ENCODE measurements at regions not wholly inside any gene's neighbourhood (a gene's known extent, or its start where the extent isn't known, plus 50 kb on each side); places are given as distances from the start of the nearest gene placed in this dataset.
"Not testable (repeated sequence)": the region's sequence is repeated elsewhere in the genome, so short reads cannot be mapped to it uniquely, and the experiment has no call there.

DNA sequence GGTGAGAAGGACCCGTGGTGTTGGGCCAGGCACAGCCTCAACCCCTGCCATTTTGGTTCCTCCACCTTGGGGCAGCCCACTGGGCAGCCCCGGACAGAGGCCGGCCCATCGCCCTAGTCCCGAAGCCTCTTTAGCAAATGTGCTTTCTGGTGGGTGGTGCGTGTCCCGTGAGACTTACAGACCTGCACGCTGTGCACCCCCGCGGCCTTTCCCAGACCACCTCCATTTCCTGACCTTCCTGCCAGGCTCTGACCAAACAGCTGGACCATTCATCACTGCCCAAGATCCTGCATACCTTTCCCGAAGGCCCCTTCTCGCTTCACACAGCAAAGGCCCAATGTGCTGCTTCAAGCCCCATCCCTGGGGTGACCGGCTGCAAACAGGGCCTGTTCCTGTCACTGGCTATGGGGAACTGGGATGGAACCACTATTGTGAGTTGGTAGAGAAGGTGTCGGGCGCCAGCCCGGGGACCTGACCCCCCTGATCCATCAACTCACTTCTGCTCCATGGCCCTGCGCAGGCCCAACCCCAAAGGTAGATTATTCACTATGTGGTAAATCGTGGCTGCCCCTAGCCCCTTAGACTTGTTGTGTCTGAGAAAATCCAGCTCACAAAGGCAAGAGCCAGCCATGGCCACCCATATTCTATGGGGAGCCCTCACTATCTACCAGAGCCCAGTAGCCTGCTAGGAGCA, 341.0 kb downstream of the EIPR1 start:
- DNase-seq (ENCODE audit: low read depth in 2 of 2), result no peak

DNA sequence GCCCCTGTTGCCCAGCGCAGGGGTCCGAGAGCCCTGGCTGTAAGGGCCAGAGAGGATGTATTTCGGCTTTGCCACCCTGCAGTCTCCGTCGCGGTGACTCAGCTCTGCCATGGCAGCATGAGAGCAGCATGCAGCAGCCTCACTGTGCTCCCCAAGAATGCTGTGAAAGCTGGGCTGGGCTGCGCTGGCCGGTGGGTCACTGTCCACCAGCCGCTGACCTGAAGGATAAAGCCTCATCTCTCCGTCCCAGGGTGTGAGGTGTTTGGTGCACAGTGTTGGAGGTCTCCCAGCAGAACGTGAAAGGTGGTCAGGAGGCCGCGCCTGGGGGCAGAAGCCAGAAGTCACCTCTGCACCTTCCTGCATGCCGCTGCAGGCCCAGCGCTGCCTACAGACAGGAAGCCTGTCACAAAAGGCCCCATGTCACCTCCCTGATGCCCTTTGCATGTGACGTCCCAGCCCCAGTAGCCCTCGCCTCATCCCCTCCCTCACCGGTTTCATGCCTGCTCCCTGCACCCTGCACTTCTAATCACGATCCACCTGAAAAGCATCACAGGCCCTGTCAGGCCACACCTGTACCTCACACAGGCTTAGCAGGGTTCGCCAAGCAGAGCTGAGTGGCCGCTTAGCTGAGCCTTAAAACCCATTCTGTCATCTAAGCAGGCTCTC, 342.1 kb downstream of the EIPR1 start:
- no peak for DNase-seq (ENCODE audit: low read depth in 2 of 2)

DNA sequence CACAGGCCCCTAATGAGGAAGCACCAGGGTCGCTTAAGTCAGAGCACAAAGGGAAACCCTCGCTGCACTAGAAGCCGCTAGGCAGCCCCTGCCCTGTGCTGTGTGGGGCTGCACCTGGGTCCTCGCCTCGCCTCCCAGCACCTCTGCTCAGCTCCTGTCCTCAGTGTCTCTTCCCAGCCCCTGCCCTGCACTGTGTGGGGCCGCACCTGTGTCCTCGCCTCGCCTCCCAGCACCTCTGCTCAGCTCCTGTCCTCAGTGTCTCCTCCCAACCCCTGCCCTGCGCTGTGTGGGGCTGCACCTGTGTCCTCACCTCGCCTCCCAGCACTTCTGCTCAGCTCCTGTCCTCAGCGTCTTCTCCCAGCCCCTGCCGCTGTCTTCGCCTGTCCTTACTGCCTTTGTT, 342.8 kb downstream of the EIPR1 start:
- no peak for DNase-seq (ENCODE audit: low read depth in 2 of 2)

DNA sequence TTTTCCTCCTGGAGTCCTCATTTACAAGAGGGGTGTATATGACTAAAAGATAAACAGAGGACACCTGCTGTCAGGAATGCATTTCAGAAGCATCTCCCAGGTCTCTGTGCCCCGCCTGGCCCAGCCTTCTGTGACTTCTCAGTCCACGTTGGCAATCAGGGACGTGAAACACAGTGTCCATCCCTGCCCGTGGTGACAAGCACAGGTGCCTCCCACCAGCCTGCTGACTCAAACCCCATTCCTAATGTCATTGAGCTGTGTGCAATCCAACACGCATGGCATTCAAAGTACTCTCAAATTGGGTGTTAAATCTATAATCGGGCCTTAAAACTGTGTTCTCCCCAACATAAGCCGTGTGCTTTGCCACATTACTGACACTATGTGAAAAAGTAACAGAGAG, 343.2 kb downstream of the EIPR1 start:
- DNase-seq (ENCODE audit: low read depth in 2 of 2), result no peak

DNA sequence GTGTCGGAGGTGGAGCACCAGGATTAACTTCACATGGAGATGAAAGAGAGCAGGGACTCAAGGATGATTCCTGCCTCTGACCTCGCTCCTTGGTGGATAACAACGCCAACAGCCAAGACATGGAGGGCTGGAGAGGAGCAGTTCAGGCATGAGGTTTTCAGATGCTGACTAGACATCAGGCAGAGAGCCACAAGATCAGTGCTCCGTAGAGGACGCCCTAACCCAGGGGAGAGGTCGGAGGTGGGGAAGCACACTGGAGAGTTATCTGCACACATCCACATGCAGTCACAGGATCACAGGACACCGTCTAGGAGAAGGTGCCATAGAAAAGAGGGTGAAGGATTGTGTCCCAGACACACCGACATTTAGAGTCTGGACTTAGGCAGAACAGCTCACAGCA, 344.3 kb downstream of the EIPR1 start:
- no peak for DNase-seq (ENCODE audit: low read depth in 2 of 2)

DNA sequence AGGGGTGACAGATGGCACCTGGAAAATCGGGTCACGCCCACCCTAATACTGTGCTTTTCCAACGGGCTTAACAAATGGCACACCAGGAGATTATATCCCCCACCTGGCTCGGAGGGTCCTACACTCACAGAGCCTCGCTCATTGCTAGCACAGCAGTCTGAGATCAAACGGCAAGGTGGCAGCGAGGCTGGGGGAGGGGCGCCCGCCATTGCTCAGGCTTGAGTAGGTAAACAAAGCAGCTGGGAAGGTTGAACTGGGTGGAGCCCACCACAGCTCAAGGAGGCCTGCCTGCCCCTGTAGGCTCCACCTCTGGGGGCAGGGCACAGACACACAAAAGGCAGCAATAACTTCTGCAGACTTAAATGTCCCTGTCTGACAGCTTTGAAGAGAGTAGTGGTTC, 346.8 kb downstream of the EIPR1 start:
- not testable (repeated sequence) for DNase-seq (ENCODE audit: low read depth in 2 of 2)

DNA sequence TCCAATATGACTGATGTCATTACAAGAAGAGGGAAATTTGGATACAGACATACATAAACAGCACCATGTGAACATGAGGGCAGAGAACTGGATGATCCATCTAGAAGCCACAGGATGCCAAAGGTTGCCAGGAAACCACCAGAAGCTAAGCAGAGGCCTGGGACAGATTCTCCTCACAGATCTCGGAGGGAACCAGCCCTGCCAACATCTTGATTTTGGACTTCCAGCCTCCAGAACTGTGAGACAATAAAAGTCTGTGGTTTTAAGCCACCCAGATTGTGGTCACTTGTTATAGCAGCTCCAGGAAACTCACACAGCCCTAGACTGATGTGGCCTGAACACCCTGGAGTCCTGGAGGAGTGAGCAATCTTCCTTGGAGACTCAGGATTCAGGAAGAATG, 351.6 kb downstream of the EIPR1 start:
- no peak for DNase-seq (ENCODE audit: low read depth in 2 of 2)

DNA sequence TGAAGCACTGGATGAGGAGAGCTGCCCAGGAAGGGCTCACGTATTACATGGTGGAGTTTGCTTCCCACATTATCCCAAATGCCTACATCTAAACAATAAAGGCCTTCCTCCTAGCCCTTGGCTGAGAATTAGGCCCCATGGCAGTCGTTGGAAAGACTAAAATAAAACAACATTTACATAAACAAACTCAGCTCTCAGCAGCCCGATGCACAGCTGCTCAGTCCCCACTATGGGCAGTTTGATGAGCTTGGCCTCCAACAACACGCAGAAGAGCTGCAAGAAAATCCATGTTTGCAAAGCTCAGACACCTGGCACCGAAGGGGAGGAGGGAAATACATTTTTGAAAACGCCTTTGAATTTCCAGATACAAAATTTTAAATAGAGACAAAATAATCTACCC, 352.4 kb downstream of the EIPR1 start:
- no peak for DNase-seq (ENCODE audit: low read depth in 2 of 2)

DNA sequence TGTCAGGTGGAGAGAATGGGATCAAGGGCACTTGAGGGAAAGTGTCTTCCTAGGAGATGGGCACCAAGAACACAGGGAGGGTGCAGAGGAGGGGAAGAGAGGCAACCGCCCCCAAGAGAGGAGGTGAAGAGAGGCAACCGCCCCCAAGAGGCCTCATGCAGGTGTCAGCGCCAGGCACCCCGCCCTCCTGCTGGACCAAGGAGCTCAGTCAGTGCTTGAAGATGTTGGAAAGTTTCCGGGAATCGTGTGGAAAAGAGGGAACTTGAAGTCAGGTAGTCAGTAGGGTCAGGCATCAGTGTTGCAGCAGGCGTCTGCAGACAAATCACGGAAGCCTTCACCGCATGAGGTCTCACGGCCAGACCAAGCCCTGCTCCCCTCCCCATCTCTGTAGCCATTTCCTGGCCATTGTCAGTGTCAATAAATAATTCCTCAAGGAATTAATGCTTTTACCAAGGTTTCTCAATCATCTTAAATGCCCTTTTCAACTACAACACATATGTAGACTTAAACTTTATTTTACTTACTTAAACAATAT, 353.1 kb downstream of the EIPR1 start:
- DNase-seq (ENCODE audit: low read depth in 2 of 2), result no peak

DNA sequence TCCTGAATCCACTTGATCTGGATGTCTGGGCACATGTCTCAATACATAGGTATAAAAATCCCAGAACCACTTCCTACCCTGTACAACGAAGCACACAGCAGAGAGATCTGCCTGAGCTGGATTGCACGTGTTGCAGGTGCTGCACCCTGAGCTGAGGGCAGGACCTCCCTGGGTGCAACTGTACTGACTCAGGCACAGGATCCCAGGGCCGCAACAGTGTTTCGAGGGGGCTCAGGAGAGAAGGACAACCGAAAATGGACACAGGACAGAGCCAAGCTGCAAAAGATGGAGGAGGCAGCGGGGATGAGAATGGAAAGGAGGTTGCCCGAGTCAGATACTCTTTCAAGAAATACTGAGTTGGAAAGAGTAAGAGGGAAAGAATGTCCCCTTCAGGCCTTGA, 354.1 kb downstream of the EIPR1 start:
- DNase-seq (ENCODE audit: low read depth in 2 of 2), result no peak

DNA sequence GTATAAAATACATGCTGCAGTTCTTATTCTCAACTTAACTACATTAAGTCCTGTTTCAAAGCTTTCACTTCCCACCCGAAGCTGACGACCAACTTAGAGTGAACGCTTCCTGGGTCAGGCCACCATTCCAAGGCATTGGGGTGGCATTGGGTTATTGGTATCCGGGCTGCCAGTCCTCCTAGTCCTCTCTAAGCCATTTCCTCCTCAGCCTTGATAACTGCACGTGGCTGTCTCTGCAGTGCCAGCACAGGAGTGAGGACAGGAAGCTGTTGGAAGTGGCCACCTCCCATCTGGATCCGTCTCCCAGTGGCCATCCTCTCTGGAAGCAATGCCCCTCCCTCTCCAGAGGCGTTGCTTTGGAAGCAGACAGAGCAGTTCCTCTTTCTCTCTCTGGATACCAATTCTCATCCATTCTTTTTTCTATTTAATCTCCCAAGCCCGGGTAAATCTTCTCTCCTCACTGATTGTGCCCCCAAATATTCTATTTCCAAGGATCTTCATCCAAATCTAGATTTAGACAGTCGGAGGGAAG, 354.7 kb downstream of the EIPR1 start:
- DNase-seq (ENCODE audit: low read depth in 2 of 2), result no peak

DNA sequence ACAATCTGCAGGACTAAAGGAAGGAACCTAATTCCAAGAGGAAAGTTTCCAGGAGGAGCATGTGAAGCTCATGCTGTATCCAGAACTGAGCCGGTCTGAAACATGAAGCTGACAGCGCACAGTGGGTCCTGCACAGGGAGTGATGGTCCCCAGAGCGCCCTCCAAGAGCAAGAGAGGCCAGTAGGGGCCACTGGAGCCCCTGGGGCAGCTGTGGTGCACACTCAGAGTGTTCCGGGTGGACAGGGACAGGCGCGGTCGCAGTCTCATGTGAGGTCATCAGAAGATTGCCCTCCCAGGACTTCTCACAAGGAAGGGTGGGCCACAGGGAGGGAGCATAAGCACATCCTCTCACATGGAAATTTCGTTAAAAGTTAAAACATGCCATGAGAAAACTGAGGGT, 355.9 kb downstream of the EIPR1 start:
- no peak for DNase-seq (ENCODE audit: low read depth in 2 of 2)

DNA sequence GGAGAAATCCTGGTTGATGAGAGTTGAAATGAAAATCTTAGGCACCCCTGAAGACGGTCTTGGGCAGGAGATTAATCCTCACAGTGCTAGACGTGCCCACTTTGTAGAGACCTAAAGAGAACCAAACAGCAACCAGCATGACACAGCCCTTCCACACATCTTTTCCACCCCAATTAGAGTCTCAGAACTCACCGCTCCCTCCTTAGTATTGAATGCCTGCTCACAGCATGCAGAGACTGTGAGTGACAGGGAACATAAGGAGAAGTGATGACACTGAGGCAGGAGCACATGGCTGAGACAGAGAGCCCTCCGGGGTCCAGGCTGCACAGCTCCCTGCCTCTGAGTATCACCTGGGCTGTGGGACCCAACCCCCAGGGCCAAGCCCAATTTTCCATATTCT, 367.6 kb downstream of the EIPR1 start:
- DNase-seq (ENCODE audit: low read depth in 2 of 2), result no peak

DNA sequence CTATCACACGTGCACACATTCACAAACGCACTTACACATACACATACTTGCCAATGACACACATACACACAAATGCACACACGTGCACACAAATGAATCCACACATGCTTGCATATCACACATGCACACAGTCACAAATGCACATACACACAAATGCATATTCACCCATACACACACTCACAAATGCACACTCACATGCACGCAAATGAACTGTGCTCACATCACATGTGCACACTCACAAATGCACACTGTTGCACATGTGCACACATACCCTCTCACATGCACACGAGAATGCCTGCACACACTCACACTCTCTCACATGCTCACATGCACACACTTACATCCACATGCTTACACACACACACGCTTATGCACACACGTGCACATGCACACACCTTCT, 368.1 kb downstream of the EIPR1 start:
- no peak for DNase-seq (ENCODE audit: low read depth in 2 of 2)

DNA sequence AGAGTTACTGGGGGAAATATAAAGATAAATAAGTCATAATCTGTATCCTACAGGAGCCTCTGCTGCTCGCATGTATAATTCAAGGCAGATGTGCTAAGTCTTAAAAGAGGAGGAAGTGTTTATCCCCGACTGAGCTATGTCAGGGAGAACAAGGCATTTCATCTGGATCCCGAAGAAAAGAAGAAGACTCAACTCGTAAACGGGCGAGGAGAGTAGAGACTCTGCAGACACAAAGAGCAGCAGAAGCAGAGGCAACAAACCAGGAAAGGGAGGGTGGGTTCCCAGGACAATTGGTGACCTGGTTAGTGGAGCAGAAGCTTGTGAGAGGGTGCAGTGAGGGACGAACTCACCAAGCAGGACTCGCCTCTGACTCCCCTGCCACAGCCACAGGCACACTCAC, 368.6 kb downstream of the EIPR1 start:
- DNase-seq (ENCODE audit: low read depth in 2 of 2), result no peak

DNA sequence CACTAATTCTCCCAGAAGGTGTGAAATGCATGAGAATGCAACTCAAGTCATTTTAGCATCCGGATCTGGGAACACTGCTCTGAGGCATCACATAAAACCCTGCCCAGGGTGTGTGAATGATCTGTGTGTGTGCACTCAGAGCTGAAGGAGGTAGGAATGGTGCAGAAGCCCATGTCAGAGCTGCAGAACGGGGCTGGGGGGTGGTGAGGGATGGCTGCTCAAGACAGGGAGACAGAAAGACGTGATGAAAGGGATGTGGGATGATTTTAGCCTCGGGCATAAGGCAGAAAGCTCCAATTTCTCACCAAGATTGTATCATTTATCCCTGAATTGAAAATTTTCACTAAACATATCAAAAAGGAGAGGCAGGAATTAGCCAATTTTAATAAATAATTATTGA, 369.1 kb downstream of the EIPR1 start:
- DNase-seq (ENCODE audit: low read depth in 2 of 2), result no peak

DNA sequence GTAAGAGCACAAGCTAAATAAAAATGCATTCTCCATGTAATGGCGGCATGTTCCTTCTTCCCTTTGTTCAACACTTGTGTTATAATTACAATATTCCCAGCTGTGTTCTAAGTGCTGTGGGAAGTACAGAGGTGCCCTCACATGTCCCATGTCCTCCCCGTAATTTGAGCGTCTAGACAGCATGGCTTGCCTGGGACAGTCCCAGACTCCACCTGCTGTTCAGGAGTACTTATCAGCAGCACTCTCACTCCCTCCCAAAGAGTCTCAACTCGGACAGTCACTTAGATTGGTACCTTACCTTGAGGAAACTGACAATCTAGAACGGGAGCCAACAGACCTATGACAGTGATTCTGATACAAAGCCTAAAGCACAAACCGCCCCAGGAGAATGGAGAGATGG, 370.5 kb downstream of the EIPR1 start:
- no peak for DNase-seq (ENCODE audit: low read depth in 2 of 2)

DNA sequence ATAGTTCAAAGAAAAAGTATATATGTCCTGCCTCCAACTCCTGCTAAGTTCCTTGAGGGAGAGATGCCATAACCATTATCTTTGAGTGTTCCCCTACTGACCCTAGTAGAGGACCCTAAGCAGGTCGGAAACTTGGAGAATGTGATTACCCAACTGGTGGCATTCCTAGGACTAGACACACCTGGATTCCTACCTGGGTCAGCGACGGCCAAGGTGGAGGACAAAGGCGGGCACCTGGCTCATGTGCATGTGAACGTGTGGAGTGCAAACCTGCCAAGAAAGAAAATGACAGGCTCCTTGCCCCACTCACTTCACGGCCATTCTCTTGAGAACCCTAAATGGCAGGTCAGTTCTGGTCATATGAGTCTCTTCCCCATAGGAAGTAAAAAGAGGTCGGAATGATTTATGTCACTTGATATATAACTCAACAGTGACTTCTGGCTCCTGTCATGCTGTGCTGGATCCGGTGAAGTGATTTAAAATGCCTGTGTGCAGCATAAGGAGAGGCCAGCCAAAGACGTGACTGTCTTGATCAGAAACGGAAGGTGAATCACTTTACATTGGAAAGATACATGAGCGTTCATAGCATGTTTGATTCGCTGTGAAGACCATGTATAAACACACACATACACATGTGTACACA, 371.6 kb downstream of the EIPR1 start:
- DNase-seq (ENCODE audit: low read depth in 2 of 2), result no peak

DNA sequence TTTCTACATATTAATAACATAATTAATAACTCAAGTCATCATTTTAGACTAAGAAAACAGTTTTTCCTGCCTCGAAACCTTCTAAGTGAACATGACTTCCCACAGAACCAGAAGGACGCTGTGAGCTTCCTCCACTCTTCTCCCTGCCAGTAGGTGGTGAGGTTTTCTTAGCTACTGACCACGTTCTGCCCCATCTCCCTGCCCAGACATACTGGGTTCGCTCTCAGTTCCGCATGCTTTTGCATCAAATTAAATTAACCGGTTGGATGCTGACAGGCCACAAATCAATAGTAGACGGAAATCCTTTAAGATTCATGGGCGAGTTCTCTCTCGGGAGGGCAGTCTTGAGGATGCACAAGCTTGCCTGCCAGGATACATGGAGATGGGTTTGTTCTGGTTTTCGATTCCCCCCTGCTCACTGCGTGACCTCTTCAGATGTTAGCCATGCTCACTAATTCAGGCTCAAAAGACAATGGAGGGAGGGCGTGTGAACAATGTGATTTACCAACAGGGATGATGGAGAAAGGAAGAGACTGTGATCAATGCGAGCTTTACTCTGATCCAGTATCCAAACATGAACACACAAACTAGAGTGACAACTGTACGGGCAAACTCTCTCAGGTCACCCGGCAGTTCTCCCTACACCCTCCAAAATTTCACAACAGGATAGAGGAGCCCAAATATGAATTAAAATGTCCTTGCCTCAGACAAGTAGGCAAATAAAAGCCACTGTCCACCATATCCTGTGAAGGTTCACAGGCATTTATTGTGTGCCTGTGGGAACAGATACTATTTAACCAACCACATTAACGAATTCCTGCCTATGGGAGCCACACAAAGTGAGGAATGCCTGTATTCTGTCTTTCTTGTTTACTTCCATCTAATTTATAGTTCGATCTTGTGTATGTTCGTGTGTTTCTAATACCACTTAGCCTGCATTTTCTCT, 375.7 kb downstream of the EIPR1 start:
- no peak for DNase-seq (ENCODE audit: low read depth in 2 of 2)

DNA sequence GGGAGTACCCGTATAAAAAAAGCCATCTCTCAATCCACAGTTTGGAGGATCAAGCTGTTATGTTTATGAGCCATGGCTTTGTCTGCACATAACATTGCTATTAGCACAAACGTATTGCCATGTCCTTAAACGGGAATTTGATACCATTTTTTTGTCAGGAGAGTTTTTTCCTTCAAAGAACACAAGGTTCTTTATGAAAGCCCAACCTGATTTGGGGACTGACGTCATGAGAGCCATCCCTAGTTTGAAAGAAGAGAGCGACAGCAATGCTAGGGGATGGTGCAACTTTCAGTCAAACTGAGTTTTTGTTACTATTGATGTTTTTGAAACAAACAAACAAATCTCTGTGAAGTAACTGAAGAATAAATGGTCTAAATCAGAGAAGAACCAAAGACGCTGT, 376.6 kb downstream of the EIPR1 start:
- DNase-seq (ENCODE audit: low read depth in 2 of 2), result no peak

DNA sequence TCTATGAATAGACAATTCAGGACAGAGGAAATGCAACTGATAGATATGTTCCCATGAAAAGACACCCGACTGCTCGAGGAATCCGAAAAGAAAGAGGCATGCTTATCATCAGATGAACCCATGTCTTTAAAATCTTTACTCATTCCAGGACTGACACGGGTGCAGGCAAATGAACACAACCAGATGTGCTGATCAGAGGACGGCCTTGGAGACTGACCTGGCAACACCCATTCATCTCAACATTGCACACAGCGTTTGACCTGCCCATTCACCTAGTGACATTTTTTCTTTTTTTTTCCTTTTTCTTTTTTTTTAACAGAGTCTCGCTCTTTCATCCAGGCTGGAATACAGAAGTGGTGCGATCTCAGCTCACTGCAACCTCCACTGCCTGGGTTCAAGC, 377.5 kb downstream of the EIPR1 start:
- no peak for DNase-seq (ENCODE audit: low read depth in 2 of 2)

DNA sequence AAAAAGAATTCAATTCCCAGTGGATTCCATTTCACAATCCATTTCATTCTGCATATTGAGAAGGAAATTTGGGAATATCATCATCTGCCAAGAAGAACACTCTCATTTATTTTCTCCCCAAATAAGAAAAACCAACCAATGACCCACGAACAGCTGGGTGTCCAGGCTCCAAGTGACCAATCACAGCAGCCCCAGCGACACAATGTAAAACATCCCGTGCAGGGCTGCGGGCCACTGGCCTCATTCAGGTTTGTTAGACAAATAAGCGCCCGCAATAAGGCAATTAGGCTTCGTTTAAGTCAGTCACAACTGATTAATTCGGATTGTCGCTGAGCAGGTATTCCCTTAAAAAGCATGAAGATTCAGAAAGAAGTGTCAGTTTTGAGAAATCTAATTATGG, 378.6 kb downstream of the EIPR1 start:
- no peak for DNase-seq (ENCODE audit: low read depth in 2 of 2)
